NCI-H460 (cell line): ENCODE measurements at regions not wholly inside any gene's neighbourhood (a gene's known extent, or its start where the extent isn't known, plus 50 kb on each side); places are given as distances from the start of the nearest gene placed in this dataset.
"Not testable (repeated sequence)": the region's sequence is repeated elsewhere in the genome, so short reads cannot be mapped to it uniquely, and the experiment has no call there.

Experiments used
- DNase-seq: peaks from one replicate; pipeline ENCODE4 v3.0.0-alpha.2; 2016; ENCODE audit warnings: low read depth; ENCODE audit errors: extremely low read depth
- small RNA-seq, 2 experiments: library from RNA; depleted of rRNA; stranded (forward); fragments of <200 nt; gene quantifications; one replicate each; pipeline ENCODE3, GENCODE V24; 2014

DNA sequence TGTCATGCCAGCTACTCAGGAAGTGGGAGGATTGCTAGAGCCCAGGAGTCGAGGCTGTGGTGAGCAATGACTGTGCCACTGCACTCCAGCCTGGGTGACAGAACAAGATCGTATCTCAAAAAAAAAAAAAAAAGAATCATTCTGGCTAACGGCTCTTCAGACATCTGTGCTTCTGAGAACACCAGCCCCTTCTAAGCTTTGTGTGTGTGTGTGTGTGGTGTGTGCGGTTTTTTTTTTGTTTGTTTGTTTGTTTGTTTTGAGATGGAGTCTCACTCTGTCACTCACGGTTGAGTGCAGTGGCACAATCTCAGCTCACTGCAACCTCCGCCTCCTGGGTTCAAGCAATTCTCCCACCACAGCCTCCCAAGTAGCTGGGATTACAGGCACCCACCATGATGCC, 79.4 kb upstream of the DRD5 start:
- DNase-seq, result not testable (repeated sequence)

DNA sequence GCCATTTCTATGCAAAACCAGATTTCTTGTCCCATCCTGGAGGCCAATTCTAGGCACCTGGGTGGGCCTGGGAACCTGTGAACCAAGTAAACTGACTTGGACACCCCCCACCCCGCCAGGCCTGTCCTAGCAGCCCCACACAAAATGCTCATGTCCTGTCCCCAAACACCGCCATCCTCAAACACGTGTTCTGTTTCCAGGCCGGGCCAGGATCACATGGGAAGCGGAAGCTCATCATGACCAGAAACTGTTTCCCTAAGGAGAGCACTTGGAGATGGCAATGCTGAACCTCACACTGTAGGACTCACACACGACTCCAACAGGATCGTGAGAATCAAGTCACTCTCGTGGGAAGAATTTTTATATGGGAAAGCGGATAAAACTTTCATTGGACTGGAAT, 78.7 kb upstream of the DRD5 start:
- not testable (repeated sequence) for DNase-seq

DNA sequence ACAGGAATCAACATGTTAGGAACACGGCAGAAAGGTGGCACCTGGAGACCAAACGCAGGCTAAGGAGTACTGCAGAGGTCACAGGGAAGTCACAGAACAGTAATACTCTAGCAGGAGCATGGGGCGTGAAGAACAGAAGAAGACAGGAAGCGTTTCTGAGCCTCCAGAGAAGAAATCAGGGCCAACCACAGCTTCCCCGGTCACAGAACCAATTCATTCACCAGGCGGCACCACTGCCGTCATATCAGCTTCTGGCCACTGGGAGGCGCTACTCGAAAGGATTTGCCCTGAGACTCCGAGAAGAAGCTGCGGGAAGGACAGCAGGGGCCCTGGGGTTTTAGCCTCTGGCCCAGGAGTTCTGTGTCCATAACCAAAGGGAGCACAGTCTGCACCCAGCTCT, 78.0 kb upstream of the DRD5 start:
- DNase-seq, result peak; percentile 39

GRCh38 chr4:9704126-9704525, 77.3 kb upstream of the DRD5 start:
- DNase-seq, result not testable (repeated sequence)

GRCh38 chr4:9704551-9705332, 76.7 kb upstream of the DRD5 start:
- no peak for DNase-seq

GRCh38 chr4:9707281-9707680, 74.2 kb upstream of the DRD5 start:
- DNase-seq, result not testable (repeated sequence)

GRCh38 chr4:9707936-9708335, 73.5 kb upstream of the DRD5 start:
- not testable (repeated sequence) for DNase-seq

GRCh38 chr4:9709724-9710123, 71.7 kb upstream of the DRD5 start:
- DNase-seq, result no peak

DNA sequence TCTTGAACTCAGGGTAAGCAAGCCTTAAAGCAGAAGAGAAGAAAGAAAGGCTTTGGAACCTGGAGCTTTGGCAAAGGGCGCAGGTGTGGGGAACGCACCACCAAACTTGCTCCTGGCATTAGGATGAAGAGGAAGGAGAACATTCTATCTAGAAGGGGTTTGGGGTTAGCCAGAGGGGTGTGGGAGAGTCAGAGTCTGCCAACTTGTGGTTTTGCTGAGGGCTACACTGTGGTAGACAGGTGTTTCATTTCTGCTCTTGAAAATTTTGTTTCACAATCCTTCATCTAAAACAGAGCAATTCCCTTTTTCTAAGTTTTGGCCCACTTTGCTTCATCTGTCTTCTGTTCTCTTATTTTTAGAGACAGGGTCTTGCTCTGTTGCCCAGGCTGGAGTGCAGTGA, 66.2 kb upstream of the DRD5 start:
- DNase-seq, result not testable (repeated sequence)

DNA sequence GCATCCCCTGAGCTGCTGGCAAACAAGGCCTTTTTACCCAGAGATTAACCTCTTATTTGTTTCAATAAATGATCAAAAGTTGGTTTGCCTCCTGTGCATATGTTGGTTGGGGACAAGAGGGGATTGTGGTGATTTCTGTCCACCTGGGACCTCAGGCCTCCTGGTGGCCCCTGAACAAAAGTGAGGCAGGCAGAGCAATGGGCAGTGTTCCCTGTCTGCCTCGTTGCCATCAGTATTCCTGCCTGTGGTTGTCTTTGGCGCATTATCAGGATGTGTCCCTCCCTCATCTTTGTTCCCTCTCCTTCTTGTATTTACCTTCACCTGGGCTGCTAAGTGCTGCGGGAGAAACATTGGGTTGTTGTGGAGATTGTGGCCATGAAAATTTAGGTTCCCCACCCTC, 65.3 kb upstream of the DRD5 start:
- DNase-seq, result no peak

DNA sequence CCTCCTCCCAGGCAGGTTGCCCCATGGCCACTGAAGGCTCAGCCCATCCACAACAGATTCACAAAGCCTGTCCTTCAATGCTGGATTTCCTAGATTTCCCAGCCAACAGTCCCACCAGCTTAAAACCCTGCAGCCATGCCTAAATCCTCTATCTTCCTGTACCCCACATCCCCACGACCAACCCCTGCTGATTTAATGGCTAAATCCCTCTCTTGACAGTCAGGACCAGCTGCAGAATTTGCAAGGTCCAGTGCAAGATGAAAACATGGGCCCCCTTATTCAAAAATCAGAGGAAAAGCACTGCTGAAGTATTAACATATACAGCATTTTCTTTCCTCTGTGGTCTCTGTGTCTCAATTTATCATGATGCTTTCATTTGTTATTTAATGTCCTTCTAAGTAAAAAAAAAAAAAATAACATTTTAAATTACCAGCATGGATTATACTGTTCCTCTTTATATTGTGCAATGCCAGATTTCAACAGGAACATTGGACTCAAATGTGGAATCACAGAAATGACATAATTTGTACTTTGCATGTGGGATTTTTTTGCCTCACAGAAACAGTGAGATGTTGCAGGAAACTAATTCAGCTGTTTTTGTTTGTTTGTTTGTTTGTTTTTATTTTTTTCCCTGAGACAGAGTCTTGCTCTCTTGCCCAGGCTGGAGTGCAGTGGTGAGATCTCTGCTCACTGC, 63.0 kb upstream of the DRD5 start:
- not testable (repeated sequence) for DNase-seq

- not testable (repeated sequence) for DNase-seq
Measured at GRCh38 chr4:9722131-9722530, 59.3 kb upstream of the DRD5 start.

Small RNA genes lying in the stretch of these regions (small RNA-seq; reads per million reads assigned to genes)
- gene MIR548I2, result 0 reads per million in 2 experiments
- 0 reads per million in 2 experiments for gene RF00017
- 0 reads per million in 2 experiments for gene SNRPCP13
